GM12872 (cell line): ENCODE measurements at regions not wholly inside any gene's neighbourhood (a gene's known extent, or its start where the extent isn't known, plus 50 kb on each side); places are given as distances from the start of the nearest gene placed in this dataset.

Experiments
- TF ChIP-seq, protein P1 (sequence below): IDR thresholded peaks from 3 replicates; pipeline ENCODE4 v1.5.1; 2011; ENCODE audit warnings: low read depth, mild to moderate bottlenecking, low read length, moderate library complexity; ENCODE audit not compliant: insufficient read depth

DNA sequence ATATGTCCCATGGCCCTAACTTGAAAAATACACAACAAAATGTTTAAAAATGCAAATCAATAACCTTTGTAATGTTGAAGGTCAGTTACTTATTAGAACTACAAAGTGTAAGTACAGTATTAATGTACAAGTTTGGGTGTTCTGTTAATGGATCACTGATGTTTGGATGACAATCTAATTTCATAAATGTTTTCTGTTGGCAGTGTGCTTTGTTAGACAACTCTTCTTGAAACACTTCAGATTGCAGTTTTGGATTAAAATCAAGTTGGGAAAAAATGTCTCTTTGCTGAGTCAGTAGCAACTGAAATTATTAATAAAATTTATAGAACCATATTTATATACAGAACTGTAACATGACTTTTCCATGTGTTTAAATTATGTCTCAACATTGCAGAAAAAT, 1063.5 kb upstream of the PCDH9 start:
- TF ChIP-seq, protein P1, sequence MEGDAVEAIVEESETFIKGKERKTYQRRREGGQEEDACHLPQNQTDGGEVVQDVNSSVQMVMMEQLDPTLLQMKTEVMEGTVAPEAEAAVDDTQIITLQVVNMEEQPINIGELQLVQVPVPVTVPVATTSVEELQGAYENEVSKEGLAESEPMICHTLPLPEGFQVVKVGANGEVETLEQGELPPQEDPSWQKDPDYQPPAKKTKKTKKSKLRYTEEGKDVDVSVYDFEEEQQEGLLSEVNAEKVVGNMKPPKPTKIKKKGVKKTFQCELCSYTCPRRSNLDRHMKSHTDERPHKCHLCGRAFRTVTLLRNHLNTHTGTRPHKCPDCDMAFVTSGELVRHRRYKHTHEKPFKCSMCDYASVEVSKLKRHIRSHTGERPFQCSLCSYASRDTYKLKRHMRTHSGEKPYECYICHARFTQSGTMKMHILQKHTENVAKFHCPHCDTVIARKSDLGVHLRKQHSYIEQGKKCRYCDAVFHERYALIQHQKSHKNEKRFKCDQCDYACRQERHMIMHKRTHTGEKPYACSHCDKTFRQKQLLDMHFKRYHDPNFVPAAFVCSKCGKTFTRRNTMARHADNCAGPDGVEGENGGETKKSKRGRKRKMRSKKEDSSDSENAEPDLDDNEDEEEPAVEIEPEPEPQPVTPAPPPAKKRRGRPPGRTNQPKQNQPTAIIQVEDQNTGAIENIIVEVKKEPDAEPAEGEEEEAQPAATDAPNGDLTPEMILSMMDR: no peak

DNA sequence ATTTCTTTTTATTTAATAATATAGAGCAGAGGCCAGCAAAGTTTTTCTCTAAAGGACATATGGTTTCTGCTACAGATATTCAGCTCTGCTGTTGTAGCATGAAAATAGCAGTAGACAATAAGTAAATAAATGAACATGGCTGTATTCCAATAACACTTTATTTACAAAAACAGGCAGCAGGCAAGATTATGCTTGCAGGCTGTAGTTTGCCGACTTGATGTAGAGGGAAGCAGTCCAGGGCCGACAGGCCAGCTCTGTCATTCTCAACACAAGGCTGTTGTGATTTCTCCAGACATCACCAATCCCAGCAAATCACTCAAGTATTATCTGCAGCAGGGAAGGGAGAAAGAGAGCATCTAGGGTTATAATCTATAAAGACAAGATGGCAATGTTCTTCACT, 1062.5 kb upstream of the PCDH9 start:
- TF ChIP-seq, protein P1: no peak

DNA sequence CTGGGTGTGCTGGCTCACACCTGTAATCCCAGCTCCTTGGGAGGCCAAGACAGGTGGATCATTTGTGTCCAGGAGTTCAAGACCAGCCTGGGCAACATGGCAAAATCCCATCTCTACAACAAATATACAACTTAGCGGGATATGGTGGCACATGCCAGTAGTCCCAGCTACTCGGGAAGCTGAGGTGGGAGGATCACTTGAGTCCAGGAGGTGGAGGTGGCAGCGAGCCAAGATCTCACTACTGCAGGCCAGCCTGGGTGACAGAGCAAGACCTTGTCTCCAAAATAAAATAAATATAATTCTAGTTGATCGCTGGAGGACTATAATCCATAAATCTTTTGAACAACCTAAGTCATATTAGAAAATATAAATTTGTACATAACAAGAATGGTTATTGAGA, 1061.5 kb upstream of the PCDH9 start:
- TF ChIP-seq, protein P1: no peak

DNA sequence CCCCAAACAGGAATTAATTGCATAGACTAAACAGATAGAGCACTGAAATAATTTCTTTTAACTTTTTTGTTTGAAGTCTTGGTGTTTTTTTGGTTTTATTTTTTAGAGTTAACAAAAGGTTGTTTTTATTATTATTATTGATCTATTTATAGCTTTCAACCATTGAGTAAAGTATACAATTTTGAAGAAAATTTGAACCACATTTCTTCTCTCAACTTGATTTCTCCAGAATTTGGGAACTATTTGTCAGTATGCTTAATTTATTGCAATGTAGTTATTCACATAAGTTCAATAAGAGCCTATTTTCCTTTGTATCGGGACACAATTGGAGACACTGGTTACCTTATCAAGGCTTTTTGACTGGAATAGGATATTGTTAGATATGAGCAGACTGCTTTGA, 1045.6 kb upstream of the PCDH9 start:
- TF ChIP-seq, protein P1: no peak

DNA sequence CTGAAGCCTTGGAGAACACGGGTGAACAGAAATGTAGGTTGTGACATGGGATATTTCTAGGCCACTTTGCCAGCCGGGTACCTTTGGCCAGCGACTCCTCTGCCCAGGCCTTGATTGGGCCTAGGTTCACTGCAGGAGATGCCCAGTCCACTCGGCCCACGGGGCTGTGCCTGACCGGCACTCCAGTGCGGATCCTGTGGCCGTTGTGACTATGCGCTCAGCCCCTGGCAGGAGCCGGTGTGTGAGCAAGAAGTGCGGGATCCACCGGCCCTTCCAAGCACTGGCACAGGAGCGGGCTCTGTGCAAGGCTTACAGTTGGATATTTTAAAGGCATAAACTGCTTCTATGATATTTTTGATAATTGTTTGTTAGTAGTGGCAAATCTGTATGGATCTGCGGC, 1042.5 kb upstream of the PCDH9 start:
- TF ChIP-seq, protein P1: no peak

DNA sequence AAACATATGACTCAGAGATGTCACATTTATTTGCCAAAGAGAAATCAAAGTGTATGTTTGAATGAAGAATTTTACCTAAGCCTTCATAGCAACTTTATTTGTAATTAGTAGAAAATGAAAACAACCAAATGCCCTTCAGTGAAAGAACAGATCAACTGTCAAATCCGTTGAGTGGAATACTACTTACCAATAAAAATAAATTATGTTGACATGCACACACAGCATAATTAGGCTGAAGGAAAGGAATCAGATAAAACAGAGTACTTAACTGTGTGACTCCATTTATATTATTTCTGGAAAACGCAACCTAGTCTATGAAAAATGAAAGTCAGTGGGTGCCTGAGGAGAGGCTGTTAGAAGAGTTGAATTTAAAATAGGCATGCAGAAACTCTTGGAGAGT, 1034.6 kb upstream of the PCDH9 start:
- TF ChIP-seq, protein P1: no peak

DNA sequence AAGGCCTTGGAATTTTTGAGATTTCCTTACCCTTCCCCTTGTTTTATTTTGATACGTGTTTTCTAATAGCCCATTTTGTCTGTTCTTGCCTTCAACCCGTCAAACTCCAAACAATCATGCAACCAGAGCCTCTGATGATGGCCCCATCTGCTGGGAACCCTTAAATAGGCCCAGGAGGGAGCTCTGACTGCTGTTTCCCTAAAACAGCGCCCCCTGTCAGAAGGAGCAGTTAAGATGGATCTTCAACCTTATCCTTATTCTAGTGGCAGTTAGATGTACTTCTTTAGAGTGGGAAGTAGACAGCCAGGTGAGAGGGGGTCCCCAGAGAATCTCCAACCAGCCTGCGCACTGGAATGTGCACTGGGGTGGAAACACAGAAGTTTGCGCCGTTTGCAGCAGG, 1031.0 kb upstream of the PCDH9 start:
- TF ChIP-seq, protein P1: peak; percentile 33; the same call in 2 of the 3 replicates
